Mesenchymal stem cell (in vitro differentiated cells and primary cell): ENCODE measurements at regions not wholly inside any gene's neighbourhood (a gene's known extent, or its start where the extent isn't known, plus 50 kb on each side); places are given as distances from the start of the nearest gene placed in this dataset.

ENCODE experiments used
- DNase-seq: peaks from one replicate; pipeline ENCODE4 v3.0.0-alpha.2; 2013
- H2AFZ ChIP-seq: one replicate; pipeline ENCODE4 v1.6.1; 2013; ENCODE audit warnings: low read depth, mild to moderate bottlenecking, control low read depth, inconsistent platforms, low read length, moderate library complexity
- H2AK5ac ChIP-seq: 2 replicates; pipeline ENCODE4 v1.6.1; 2013; ENCODE audit warnings: low read length, moderate library complexity, mild to moderate bottlenecking, inconsistent platforms; ENCODE audit not compliant: severe bottlenecking
- H2BK120ac ChIP-seq: one replicate; pipeline ENCODE4 v1.6.1; 2013; ENCODE audit warnings: low read depth, mild to moderate bottlenecking, inconsistent platforms, low read length, moderate library complexity
- H2BK12ac ChIP-seq, 2 experiments: one replicate each; pipeline ENCODE4 v1.6.1; 2013; ENCODE audit warnings: inconsistent platforms in 2 of 2, low read length in 2 of 2, mild to moderate bottlenecking in 2 of 2, moderate library complexity in 2 of 2, control low read depth in 1 of 2
- H2BK15ac ChIP-seq: one replicate; pipeline ENCODE4 v1.6.1; 2013; ENCODE audit warnings: mild to moderate bottlenecking, low read depth, inconsistent platforms; ENCODE audit not compliant: poor library complexity, severe bottlenecking
- H2BK5ac ChIP-seq: 2 replicates; pipeline ENCODE4 v1.6.1; 2013; ENCODE audit warnings: low read depth, mild to moderate bottlenecking, low read length, control low read depth, inconsistent platforms; ENCODE audit not compliant: poor library complexity, severe bottlenecking
- H3K14ac ChIP-seq, 2 experiments: one replicate each; pipeline ENCODE4 v1.6.1; 2013; ENCODE audit warnings: inconsistent platforms in 2 of 2, low read length in 2 of 2, control low read depth in 1 of 2, mild to moderate bottlenecking in 1 of 2, moderate library complexity in 1 of 2
- H3K18ac ChIP-seq, 2 experiments: one replicate each; pipeline ENCODE4 v1.6.1; 2013; ENCODE audit warnings: inconsistent platforms in 2 of 2, low read length in 2 of 2, control low read depth in 1 of 2, low read depth in 1 of 2, mild to moderate bottlenecking in 1 of 2
- H3K23ac ChIP-seq, 2 experiments: one replicate each; pipeline ENCODE4 v1.6.1; 2013; ENCODE audit warnings: inconsistent platforms in 2 of 2, low read length in 2 of 2, mild to moderate bottlenecking in 2 of 2, moderate library complexity in 2 of 2, control low read depth in 1 of 2
- H3K27ac ChIP-seq: 2 replicates; pipeline ENCODE4 v1.5.1; 2013; ENCODE audit warnings: mild to moderate bottlenecking, moderate library complexity, low read length, control low read depth, inconsistent platforms; ENCODE audit not compliant: poor library complexity, severe bottlenecking
- H3K27me3 ChIP-seq, 2 experiments: 2 replicates each; pipeline versions ENCODE4 v1.6.1 to v1.7.0; 2013; ENCODE audit warnings: low read length in 2 of 2, mild to moderate bottlenecking in 2 of 2, moderate library complexity in 2 of 2, control low read depth in 1 of 2, inconsistent platforms in 1 of 2; ENCODE audit not compliant: control insufficient read depth in 1 of 2, insufficient read depth in 1 of 2
- H3K36me3 ChIP-seq, 2 experiments: 2 replicates each; pipeline versions ENCODE4 v1.6.1 to v1.7.0; 2013; ENCODE audit warnings: low read length in 2 of 2, control low read depth in 1 of 2, inconsistent platforms in 1 of 2, low read depth in 1 of 2, mild to moderate bottlenecking in 1 of 2; ENCODE audit not compliant: insufficient read depth in 2 of 2, control insufficient read depth in 1 of 2
- H3K4ac ChIP-seq, 2 experiments: one replicate each; pipeline ENCODE4 v1.6.1; 2013; ENCODE audit warnings: inconsistent platforms in 2 of 2, low read length in 2 of 2, mild to moderate bottlenecking in 2 of 2, moderate library complexity in 2 of 2, control low read depth in 1 of 2, low read depth in 1 of 2
- H3K4me1 ChIP-seq: 2 replicates; pipeline ENCODE4 v1.6.1; 2013; ENCODE audit warnings: low read depth, low read length, control low read depth; ENCODE audit not compliant: control insufficient read depth, insufficient read depth
- H3K4me2 ChIP-seq: 2 replicates; pipeline ENCODE4 v1.6.1; 2013; ENCODE audit warnings: low read length, mild to moderate bottlenecking, inconsistent platforms; ENCODE audit not compliant: poor library complexity, severe bottlenecking
- H3K4me3 ChIP-seq, 2 experiments: 2 replicates each; pipeline versions ENCODE4 v1.5.1 to v1.7.0; 2013; ENCODE audit warnings: low read length in 2 of 2, mild to moderate bottlenecking in 2 of 2, control low read depth in 1 of 2, low read depth in 1 of 2; ENCODE audit not compliant: insufficient read depth in 1 of 2
- H3K79me1 ChIP-seq: replicated peaks from 2 replicates; pipeline ENCODE4 v1.6.1; 2013; ENCODE audit warnings: mild to moderate bottlenecking, control low read depth, low read length, inconsistent platforms; ENCODE audit not compliant: poor library complexity, severe bottlenecking
- H3K9ac ChIP-seq: 2 replicates; pipeline ENCODE4 v1.7.0; 2013; ENCODE audit warnings: mild to moderate bottlenecking, low read length, moderate library complexity
- H3K9me3 ChIP-seq: 2 replicates; pipeline ENCODE4 v1.7.0; 2013; ENCODE audit warnings: mild to moderate bottlenecking, low read length; ENCODE audit not compliant: control insufficient read depth
- H4K8ac ChIP-seq: one replicate; pipeline ENCODE4 v1.6.1; 2013; ENCODE audit warnings: inconsistent platforms, mild to moderate bottlenecking, low read length, moderate library complexity
- H4K91ac ChIP-seq: one replicate; pipeline ENCODE4 v1.6.1; 2013; ENCODE audit warnings: mild to moderate bottlenecking, low read length, inconsistent platforms
- WGBS: methylation state at CpG from one replicate; pipeline ENCODE4 v1.1.7; 2013; ENCODE audit warnings: mixed read lengths; 5-methylcytosine and 5-hydroxymethylcytosine counted together

DNA sequence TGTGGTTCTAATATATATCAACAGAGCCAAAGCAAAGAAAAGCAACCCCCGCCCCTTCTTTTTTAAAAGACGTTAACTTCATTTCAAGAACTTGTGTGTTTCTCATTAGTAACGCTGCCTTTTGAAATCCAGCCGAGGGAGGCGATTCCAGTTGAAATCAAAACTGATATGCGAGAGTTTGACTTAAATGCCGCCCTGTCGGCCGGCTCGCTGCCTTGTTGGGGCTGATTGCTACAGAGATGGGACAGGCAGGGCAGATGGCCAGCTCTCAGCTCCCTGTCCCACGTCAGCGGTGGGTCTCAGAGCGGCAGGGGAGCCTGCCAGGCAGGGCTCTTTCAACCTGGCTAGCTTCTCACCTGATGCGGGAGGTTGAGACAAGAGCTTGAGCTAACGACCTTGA is 51.9 kb upstream of the ALX4 start:
- H2AFZ ChIP-seq, result no peak overlapping the region
- no peaks in the 10 kb centered on the region for H3K4me1 ChIP-seq
- H3K27me3 ChIP-seq, result peaks cover 59 to 83% of the 10 kb centered on the region in 2 experiments
- H2BK120ac ChIP-seq, result no peak overlapping the region
- no peaks in the 10 kb centered on the region for H3K9me3 ChIP-seq
- no peak overlapping the region for H3K27ac ChIP-seq
- H2BK12ac ChIP-seq, result no peak overlapping the region
- no peak overlapping the region for H4K91ac ChIP-seq
- no peaks in the 10 kb centered on the region for H3K79me1 ChIP-seq
- no peak overlapping the region for H3K4me2 ChIP-seq
- no peak overlapping the region for H3K23ac ChIP-seq
- H3K14ac ChIP-seq, result no peak overlapping the region
- H3K9ac ChIP-seq, result peak overlapping the region; percentile 29
- peak overlapping the region in 1 of 2 experiments; percentile 67 for H3K4me3 ChIP-seq
- no peak overlapping the region for H2BK15ac ChIP-seq
- H2BK5ac ChIP-seq, result no peak overlapping the region
- H3K36me3 ChIP-seq, result no peaks in the 10 kb centered on the region
- 71% methylated on average over 15 of the region's 15 CpGs for WGBS
- no peak overlapping the region for H2AK5ac ChIP-seq
- no peak for DNase-seq
- no peak overlapping the region for H3K4ac ChIP-seq
- no peak overlapping the region for H4K8ac ChIP-seq
- no peak overlapping the region for H3K18ac ChIP-seq

DNA sequence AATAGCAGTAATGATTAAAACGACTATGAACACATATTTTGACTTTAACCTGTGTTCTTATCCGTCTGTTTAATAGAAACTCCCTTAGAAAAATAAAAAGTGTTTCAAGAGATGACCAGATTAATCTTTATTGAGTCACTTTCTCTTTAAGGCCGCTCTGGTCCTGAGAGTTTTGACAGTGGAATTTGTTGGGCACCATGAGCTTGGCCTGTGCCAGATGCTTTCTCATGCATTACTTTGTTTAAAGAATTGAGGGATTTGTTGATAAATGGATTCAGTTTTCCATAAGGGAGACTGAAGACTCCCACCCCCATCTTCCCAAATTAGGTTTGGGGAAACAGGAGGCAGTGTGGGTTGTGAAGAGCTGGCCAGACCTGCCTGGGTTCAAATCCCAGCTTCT is 53.2 kb upstream of the ALX4 start:
- Histone ChIP-seq H3K79me1 (no peaks in the 10 kb centered on the region), H3K23ac (no peak overlapping the region), H4K8ac (no peak overlapping the region), H2BK5ac (no peak overlapping the region), H3K18ac (no peak overlapping the region), H2AFZ (no peak overlapping the region), H3K4me3 (no peak overlapping the region), H3K4me1 (no peaks in the 10 kb centered on the region), H2BK15ac (no peak overlapping the region), H3K4me2 (no peak overlapping the region), H3K36me3 (no peaks in the 10 kb centered on the region), H3K4ac (no peak overlapping the region), H2AK5ac (no peak overlapping the region), H4K91ac (no peak overlapping the region), H3K9me3 (no peaks in the 10 kb centered on the region), H3K27me3 (peaks cover 64 to 82% of the 10 kb centered on the region in 2 experiments), H3K9ac (no peak overlapping the region), H2BK12ac (no peak overlapping the region), H3K14ac (no peak overlapping the region), H2BK120ac (no peak overlapping the region), H3K27ac (no peak overlapping the region)
- 81% methylated on average over 1 of the region's 3 CpGs for WGBS
- DNase-seq, result no peak

DNA sequence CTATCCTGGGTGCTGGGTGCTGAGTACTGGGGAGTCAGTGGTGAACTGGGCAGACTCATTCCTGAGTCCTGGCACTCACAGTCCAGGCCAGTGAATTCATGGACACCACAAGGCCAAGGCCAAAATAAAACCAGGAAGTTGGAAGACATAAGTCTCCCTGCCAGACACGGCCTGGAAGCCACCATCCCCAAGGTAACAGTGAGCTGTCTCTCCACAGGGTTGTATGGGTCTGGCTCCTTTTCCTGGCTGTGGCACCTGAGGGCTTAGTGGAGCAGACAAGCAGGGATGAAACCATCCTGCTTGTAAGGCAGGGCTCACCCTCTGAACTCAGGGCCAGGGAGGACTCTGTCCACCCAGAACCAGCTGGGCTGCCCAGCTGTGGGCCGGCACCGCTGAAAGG is 54.7 kb upstream of the ALX4 start:
- Histone ChIP-seq H3K9ac (no peak overlapping the region), H4K91ac (no peak overlapping the region), H3K4ac (no peak overlapping the region), H3K14ac (no peak overlapping the region), H2AFZ (no peak overlapping the region), H3K79me1 (no peaks in the 10 kb centered on the region), H3K4me3 (no peak overlapping the region), H2BK5ac (no peak overlapping the region), H3K4me1 (no peaks in the 10 kb centered on the region), H2AK5ac (no peak overlapping the region), H3K27me3 (peaks cover 65 to 75% of the 10 kb centered on the region in 2 experiments), H3K23ac (no peak overlapping the region), H3K18ac (no peak overlapping the region), H2BK15ac (no peak overlapping the region), H3K9me3 (no peaks in the 10 kb centered on the region), H3K4me2 (no peak overlapping the region), H4K8ac (no peak overlapping the region), H3K36me3 (no peaks in the 10 kb centered on the region), H2BK120ac (no peak overlapping the region), H2BK12ac (no peak overlapping the region), H3K27ac (no peak overlapping the region)
- no peak for DNase-seq
- WGBS, result 89% methylated on average over 3 of the region's 3 CpGs

DNA sequence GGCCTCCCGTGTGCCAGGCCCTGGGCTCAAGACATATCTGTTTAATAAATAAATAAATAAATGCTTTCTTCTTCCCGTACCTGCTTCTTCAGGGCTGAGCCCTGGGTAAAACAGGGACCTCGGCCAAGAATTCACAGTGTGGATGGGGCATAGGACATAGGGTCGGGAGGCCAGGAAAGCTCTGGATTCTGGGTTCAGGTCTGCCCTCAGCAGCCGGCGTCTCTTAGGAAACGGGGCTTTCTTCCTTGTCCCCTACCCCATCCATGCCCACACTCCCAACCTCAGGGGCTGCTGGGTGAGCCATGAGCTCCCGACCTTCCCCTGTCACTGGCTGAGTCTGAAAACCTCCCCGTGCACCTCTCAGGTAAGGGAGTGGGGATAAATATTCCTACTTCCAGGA is 55.7 kb upstream of the ALX4 start:
- Histone ChIP-seq H3K18ac (no peak overlapping the region), H3K79me1 (no peaks in the 10 kb centered on the region), H3K14ac (no peak overlapping the region), H2AFZ (no peak overlapping the region), H3K4me2 (no peak overlapping the region), H2BK120ac (no peak overlapping the region), H3K23ac (no peak overlapping the region), H4K91ac (no peak overlapping the region), H2BK5ac (no peak overlapping the region), H4K8ac (no peak overlapping the region), H3K4me1 (no peaks in the 10 kb centered on the region), H3K27me3 (peaks cover 54 to 71% of the 10 kb centered on the region in 2 experiments), H3K4ac (no peak overlapping the region), H3K27ac (no peak overlapping the region), H3K36me3 (no peaks in the 10 kb centered on the region), H2BK12ac (no peak overlapping the region), H3K9ac (no peak overlapping the region), H2BK15ac (no peak overlapping the region), H2AK5ac (no peak overlapping the region), H3K9me3 (no peaks in the 10 kb centered on the region), H3K4me3 (no peak overlapping the region)
- WGBS, result 68% methylated on average over 3 of the region's 9 CpGs
- no peak for DNase-seq
